HG02973 (cell line): ENCODE measurements at regions not wholly inside any gene's neighbourhood (a gene's known extent, or its start where the extent isn't known, plus 50 kb on each side); places are given as distances from the start of the nearest gene placed in this dataset.

Source experiments
- ATAC-seq: cut with Tn5 transposase; IDR thresholded peaks from one replicate; pipeline ENCODE4 v1.9.1; 2021; ENCODE audit warnings: moderate library complexity; ENCODE audit not compliant: unreplicated experiment

- no peak for ATAC-seq
These were observed 449.9 kb downstream of the INHBA start for GRCh38 chr7:41252957-41253356.

GRCh38 chr7:41252551-41252950 is 450.3 kb downstream of the INHBA start:
- ATAC-seq = no peak

- ATAC-seq = no peak
These were observed 455.6 kb downstream of the INHBA start for GRCh38 chr7:41247143-41247865.

GRCh38 chr7:41245916-41246315 is 457.0 kb downstream of the INHBA start:
- no peak for ATAC-seq

- no peak for ATAC-seq
These were observed 458.6 kb downstream of the INHBA start for GRCh38 chr7:41244246-41244645.

- no peak for ATAC-seq
These were observed 461.2 kb downstream of the INHBA start for GRCh38 chr7:41241641-41242040.

GRCh38 chr7:41239596-41239995 is 463.3 kb downstream of the INHBA start:
- no peak for ATAC-seq

GRCh38 chr7:41238851-41239331 is 464.0 kb downstream of the INHBA start:
- no peak for ATAC-seq

GRCh38 chr7:41237956-41238355 is 464.9 kb downstream of the INHBA start:
- ATAC-seq = no peak

GRCh38 chr7:41232086-41232485 is 470.8 kb downstream of the INHBA start:
- ATAC-seq = no peak

GRCh38 chr7:41224063-41224763 is 478.7 kb downstream of the INHBA start:
- ATAC-seq = no peak

- ATAC-seq = no peak
These were observed 480.1 kb downstream of the INHBA start for GRCh38 chr7:41222746-41223145.

GRCh38 chr7:41220266-41220665 is 482.6 kb downstream of the INHBA start:
- no peak for ATAC-seq

- no peak for ATAC-seq
These were observed 483.6 kb downstream of the INHBA start for GRCh38 chr7:41219276-41219675.

- ATAC-seq = no peak
These were observed 485.6 kb downstream of the INHBA start for GRCh38 chr7:41217306-41217705.

GRCh38 chr7:41207141-41207540 is 495.7 kb downstream of the INHBA start:
- no peak for ATAC-seq

- no peak for ATAC-seq
These were observed 496.6 kb downstream of the INHBA start for GRCh38 chr7:41206267-41206666.

GRCh38 chr7:41205600-41205999 is 497.3 kb downstream of the INHBA start:
- ATAC-seq = peak; percentile 64

- ATAC-seq = no peak
These were observed 499.3 kb downstream of the INHBA start for GRCh38 chr7:41203542-41203941.

- ATAC-seq = no peak
These were observed 501.9 kb downstream of the INHBA start for GRCh38 chr7:41201021-41201420.

GRCh38 chr7:41199136-41199535 is 503.8 kb downstream of the INHBA start:
- no peak for ATAC-seq

GRCh38 chr7:41198502-41198901 is 504.4 kb downstream of the INHBA start:
- no peak for ATAC-seq
